Central memory CD4-positive, alpha-beta T cell (primary cell): ENCODE measurements at regions not wholly inside any gene's neighbourhood (a gene's known extent, or its start where the extent isn't known, plus 50 kb on each side); places are given as distances from the start of the nearest gene placed in this dataset.
"Not testable (repeated sequence)": the region's sequence is repeated elsewhere in the genome, so short reads cannot be mapped to it uniquely, and the experiment has no call there.

Experiments used
- DNase-seq: peaks from one replicate; pipeline ENCODE4 v3.0.0; 2022

DNA sequence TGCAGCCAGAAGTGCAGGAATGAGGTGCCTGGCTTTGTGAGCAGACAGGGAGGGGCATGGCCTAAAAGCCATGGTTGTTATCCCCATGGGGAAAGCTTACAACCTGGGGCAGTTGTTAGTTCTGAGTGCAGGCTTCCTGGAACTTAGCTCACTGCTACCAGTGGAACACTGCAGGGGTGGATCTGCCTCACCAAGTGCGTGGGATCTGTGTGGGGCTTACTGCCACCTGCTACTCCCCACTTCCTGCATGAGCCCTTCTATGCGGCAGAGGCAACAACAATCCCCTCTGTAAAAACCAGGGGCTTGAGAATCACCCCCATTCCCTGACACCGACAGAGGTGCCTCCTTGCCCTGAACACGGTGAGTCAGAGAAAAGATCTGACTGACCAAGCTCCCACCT is 174.6 kb downstream of the SPIN4 start:
- DNase-seq, result not testable (repeated sequence)

DNA sequence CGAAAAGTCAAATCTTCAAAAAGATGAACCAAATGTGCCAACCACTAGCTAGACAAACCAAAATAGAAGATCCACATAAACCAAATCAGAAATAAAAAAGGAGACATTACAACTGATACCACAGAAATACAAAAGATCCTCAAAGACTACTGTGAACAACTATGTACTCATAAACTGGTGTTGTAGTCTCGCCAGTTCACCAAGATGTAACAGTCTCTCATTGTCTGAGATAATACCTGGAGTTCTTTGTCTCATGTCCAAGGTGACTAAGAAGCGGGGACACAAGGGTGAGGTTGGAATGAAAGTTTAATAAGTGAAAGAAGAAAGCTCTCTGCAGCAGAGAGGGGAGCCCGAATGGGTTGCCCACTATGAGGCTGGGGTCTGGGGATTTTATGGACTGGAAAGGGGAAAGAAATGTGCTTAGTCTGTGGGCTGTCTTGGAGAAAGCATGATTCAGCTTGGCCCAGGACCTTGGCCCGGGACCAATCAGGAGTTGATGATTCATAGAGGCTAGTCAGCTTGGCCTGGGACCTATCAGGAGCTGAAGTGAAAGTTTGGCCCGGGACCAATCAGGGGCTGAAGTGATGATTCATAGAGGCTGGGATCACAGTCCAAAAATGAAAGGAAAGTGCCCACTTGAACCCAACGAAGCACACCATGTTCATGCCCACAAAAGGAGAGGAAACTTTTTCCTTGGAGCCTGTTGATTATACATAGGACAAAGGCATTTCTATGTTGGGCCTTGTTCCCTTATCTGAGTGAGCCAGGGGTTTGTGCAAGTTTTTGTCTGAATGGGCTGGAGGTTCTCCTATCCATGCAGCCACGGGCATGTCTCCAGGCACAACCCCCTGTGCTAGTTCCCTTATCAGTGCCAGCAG is 177.1 kb downstream of the SPIN4 start:
- not testable (repeated sequence) for DNase-seq

DNA sequence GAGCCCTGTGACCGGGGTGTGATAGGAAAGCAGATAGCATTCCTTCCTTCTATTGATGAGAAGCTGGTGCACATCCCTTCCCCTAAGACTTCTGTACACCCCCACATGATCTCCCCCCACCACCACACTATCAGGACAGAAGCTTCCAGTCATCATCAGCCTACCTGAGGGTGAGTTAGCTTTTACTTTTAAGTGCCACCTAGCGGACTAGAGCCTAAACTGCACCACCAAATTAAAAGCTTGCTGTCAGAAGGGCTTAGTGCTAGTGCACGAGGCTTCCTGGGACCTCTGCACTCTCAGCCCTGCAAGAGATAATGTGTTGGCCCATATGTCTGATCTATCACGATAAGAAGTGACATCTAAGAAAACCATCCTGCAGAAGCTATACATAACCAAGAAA is 181.7 kb downstream of the SPIN4 start:
- not testable (repeated sequence) for DNase-seq

DNA sequence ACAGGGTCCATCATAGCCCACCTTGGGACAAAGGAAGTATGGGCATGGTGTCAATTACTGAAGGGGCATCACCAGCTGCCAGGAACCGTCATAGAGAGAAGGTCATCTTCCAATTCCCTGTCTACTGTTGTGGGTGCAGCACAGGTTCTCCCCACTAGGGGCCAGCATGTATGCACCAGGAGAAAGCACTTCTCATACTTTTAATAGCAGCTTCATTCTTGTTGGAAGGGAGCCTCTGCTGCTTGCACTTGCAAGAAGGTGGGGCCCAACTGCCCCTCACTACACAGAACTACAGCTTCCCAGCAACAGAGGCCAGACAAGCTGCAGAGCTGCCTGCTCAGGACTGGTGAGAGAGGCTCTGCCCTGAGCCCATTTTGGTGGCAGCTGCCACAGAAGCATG is 182.2 kb downstream of the SPIN4 start:
- not testable (repeated sequence) for DNase-seq

DNA sequence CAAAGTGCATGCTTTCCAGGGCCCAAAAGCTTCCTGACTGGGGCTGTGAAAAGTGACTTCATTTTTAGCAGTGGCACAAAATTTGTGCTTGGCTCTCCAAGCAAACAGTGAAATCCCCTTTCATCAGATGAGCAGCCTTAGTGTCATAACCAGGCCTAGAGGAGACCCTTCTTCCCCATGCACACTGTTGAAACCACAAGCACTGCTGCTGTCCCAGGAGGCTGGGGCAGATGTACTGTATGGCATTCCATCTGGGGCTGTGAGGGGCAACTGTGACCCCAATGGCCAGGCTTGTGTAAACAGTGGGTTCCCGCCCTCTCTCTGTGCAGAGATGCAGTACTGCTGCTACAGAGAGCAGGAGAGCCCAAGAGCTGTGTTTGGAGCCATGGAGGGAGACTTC is 184.1 kb downstream of the SPIN4 start:
- not testable (repeated sequence) for DNase-seq

DNA sequence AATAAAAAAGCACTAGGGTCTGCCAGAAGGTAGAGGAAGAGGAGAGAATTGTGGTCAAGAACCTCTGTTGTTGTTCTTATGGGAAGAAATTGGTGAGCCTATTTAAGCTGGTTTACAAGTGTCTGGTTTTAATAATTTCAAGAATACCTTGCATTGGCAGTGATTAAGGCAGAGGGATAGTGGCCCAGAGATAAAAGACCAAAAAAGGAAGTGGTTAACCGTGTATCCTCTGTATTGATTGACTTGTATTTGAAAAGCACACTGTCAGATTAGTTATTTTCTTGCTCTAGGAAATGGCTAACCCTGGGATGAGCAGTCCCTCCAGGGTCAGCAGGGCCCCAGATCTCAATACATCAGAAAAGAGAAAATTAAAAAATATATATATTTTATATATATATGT is 190.1 kb downstream of the SPIN4 start:
- not testable (repeated sequence) for DNase-seq

DNA sequence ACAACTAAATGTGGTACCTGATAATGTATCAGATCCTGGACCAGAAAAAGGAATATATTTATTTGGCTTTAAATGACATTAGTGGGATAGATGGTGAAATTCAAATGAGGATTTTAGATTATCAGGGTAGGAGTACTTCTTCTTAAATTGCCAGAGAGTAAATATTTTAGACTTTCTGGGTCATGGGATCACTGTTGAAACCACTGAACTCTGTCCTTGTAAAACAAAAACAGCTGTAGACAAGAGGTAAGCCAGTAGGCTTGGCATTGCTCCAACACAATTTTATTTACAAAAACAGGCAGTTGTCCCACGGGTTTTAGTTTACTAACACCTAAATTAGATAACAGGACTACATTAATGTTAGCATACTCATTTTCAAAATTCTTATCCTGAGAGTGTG is 190.8 kb downstream of the SPIN4 start:
- DNase-seq, result not testable (repeated sequence)

DNA sequence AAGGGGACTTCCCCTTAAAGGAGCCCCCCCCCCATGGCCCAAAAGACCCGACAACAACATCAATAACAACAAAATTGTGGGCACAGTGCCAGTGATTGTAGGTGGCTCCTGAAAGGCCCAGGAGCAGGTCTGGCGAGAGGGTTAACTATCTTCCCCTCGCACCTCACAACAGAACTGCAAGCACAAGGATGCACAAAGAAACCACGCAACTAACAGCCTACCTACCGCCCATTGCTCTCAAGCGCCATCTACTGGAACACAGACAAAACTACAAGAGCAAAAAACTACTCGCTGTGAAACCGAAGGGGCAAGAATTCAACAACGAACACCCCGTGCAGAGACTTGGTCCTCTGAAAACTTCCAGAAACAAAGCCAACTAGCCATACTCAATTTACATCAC is 205.6 kb downstream of the SPIN4 start:
- DNase-seq, result not testable (repeated sequence)

DNA sequence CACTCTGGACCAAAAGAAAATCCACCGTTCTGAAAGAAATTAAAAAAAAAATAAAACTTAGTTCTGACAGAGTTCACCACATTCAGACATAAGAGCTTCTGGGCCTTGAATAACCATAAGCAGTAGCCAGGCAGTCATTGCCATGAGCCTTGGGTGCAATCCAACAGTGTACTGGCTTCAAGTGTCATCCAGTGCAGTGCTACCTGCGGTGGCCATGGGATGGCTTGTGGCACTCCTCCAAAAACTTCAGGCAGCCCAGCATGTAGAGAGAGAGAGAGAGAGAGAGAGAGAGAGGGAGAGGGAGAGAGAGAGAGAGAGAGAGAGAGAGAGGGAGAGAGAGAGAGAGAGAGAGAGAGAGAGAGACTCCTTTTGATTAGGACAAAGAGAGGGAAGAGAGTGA is 208.5 kb downstream of the SPIN4 start:
- not testable (repeated sequence) for DNase-seq

DNA sequence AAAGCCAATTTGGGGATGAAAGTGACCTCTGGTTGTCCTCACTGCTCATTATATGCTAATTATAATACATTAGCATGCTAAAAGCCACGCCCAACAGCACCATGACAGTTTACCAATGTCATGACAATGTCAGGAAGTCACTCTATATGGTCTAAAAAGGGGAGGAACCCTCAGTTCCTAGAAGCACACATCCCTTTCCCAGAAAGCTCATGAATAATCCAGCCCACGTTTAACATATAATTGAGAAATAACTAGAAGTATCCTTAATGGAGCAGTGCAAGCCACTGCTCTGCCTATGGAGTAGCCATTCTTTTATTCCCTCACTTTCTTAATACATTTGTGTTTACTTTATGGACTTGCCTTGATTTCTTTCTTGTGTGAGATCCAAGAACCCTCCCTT is 215.3 kb downstream of the SPIN4 start:
- DNase-seq, result not testable (repeated sequence)

DNA sequence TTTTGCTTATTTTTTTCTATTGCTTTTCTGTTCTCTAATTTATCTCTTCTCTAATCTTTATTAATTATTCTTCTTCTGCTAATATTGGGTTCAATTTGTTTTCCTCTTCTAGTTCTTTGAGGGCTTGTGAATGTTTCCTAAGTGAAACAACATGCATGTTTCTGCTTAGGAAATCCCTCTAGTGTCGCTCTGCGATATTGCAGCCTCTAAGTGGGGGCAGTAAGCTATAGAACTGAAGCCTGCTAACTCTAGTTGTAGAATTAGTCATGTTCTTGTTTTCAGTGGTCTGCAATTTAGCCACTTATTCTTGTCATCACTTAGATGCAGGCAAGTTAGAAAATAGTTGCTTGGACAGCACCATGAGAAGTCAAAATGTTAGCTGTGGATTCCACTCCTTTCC is 222.6 kb downstream of the SPIN4 start:
- peak; percentile 2 for DNase-seq

DNA sequence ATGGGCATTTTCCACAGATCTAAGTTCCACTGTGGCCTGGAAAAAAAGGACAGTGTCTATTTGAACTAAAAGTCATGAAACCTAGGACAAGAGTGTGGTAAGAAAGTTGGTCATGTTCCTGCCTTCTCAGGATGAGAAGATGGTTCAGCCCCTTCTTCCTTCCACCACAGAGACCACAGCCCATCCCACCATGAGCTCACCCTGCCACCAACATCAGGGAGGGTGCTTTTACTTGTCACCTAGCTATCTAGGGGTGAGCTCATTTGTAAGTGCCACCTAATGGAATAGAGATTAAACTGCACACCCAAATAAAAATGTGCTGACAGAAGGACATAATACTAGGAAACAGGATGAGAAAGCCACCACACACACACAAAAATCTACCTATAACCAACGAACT is 235.9 kb downstream of the SPIN4 start:
- DNase-seq, result no peak

DNA sequence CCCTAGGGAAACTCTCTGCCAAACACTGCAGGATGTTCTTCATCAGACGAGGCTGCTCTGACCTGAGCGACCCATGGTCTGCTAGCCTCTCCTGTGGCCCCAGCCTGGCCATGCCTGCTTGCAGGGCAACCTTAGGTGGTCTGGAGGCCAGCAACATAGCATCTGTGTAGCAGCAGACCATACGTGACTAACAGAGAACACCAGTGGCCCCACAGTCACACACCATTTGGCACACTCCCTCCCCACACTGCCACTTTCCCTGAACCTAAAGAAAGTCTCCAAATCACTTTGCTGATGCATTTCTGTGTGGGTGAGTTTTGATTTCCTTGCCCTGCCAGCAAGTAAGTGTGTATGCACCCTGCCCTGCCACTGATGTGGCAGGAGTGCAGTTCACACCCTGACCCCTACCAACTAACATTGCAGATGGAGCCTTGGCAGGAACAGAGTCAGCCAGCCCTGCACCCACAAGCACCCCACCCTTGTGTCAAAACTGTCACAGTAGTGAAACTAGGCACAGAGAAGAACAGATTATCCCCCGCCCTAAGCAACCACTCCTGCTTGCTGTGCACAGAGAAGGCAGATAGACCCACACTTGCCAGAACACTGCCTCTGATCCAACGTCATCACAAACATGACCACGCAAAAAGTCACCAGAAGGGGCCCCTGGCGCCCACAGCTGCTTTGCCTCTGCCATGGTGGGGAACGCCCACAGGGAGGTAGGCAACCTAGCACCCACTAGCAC is 249.1 kb downstream of the SPIN4 start:
- no peak for DNase-seq

DNA sequence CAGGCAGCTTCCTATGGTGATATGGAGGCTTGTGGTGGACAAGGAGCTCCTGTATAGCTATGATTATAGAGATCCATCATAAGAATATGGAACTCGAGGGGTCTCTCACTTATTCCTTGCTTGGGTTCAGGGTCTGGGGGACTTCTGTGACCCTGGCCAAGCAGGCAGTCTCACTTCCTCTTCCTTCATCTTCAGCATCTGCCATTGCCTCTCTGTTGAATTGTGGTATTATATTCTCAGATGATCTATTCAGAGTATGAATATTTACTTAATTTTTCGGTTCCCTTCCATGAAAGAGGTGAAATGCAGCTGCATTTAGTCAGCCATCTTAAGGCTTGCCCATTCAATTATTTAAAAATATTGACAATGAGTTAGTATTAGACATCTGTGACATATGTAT is 292.9 kb downstream of the SPIN4 start:
- no peak for DNase-seq

DNA sequence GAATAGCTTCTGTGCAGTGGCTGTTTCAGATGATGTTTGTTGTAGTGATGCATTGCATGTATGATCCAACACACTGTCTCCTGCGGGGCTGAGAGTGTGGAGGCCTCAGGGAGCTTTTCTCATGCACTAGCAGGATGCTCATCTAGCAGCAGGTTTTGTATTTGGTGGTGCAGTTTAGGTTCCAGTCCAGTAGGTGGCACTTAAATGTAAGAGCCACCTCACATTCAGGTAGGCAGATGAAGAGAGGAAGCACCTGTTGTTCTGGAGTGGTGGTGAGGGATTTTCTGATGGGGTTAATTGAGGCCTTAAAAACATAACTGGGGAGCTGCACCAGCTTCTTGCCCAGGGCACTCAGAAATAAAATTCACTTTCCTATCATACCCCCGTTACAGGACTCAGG is 300.9 kb downstream of the SPIN4 start:
- DNase-seq, result no peak

DNA sequence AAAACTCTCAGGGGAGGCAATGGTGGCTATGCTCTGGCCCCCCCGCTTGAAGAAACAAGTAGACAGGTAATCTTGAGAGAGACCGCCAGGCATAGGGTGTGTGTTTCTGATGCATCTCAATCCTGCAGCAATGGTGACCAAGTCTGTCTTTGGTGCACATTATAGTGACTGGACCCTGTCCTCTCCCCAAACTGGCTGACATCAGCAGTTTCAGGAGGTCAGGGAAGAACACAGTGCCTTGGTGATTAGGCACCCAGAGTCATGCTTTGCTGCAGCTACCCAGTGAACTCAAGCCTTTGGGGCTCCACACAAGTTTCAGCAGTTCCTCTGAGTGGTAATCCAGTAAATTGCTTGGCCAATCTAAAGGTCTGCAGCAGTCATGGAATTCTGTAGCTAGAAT is 318.3 kb downstream of the SPIN4 start:
- no peak for DNase-seq

DNA sequence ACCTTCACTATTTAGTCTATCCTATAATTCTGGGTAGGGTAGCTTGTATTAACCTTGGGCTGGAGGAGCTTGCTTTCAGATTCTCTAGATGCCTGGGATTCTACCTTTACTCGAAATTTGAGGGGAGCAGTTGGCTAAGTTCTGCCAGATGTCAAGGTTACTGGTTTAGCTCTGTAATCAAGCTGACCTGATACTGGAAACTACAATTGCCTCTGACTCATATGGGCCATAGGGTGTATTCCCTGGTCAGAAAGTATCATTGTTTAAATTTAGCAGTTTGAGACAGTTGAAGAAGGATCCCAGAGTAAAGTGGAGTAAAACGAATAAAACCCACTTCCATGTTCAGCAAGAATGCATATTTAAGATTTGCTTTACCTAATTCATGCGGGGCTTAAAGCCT is 337.6 kb downstream of the SPIN4 start:
- no peak for DNase-seq

DNA sequence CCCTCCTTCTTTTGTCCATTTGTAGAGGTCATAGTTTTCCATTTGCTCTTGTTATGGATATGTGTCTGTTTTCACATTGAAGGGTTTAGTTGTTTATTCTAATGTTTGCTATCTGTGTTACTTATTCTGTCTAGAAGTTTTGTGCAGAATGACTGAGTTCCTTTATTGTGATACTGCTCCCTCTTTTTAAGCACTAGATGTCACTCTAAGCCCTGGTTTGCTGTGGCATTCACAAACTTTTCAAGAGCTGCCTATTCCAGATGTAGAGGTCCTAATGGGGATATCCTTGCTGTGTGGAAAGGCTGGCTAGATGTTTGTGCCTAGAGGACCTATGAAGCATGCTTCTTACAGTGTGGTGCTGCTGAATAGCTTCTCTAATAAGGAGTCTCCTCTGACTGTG is 338.6 kb downstream of the SPIN4 start:
- no peak for DNase-seq

DNA sequence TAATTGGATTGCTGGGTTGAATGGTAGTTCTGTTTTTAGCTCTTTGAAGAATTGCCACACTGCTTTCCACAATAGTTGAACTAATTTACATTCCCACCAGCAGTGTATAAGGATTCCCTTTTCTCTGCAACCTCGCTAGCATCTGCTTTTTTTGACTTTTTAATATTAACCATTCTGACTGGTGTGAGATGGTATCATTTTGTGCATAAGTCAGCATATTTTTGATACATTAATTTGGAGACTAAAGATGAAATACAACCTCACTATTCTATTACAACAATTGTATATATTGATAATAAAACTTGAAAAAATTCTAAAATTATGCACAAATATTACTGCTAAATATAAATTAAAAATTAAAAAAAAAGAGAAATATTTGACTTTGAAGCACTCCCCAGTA is 350.9 kb downstream of the SPIN4 start:
- not testable (repeated sequence) for DNase-seq
